Endothelial cell of umbilical vein (primary cell): ENCODE measurements at regions not wholly inside any gene's neighbourhood (a gene's known extent, or its start where the extent isn't known, plus 50 kb on each side); places are given as distances from the start of the nearest gene placed in this dataset.

Experiments used
- BruUV-seq: library from RNA; stranded (reverse); fragments of 400-500 nt; replicated peaks from 2 replicates; lab custom pipeline; 2021; lab: Mats Ljungman, UMichigan
- CTCF ChIA-PET: fragments of 300-600, 350-600 bp; sonication (Branson Sonifier 250); formaldehyde crosslinking; loops from one replicate; lab custom pipeline; 2021; ENCODE audit warnings: antibody characterized with exemption, inconsistent platforms; lab: Charles Lee
- POLR2A ChIA-PET: fragments of 300-600, 350-600 bp; sonication (Branson Sonifier 250); formaldehyde crosslinking; loops from one replicate; lab custom pipeline; 2021; ENCODE audit warnings: antibody characterized with exemption, inconsistent platforms; lab: Charles Lee
- DNase-seq: peaks from one replicate; pipeline ENCODE4 v3.0.0-alpha.2; 2011; ENCODE audit warnings: low read depth, low spot score
- FAIRE-seq: peaks from 2 replicates; lab custom pipeline; 2011; peaks lifted over from hg19 to GRCh38; lab: Jason Lieb, UNC
- H2AFZ ChIP-seq: 2 replicates; pipeline ENCODE4 v1.6.0; 2012; ENCODE audit warnings: low read depth, low read length, control low read depth, inconsistent platforms
- H3K27ac ChIP-seq: 2 replicates; pipeline ENCODE4 v1.5.1; 2011; ENCODE audit warnings: low read depth, mild to moderate bottlenecking, control low read depth, low read length, moderate library complexity; ENCODE audit not compliant: insufficient read depth
- H3K27me3 ChIP-seq, 2 experiments: 2 replicates each; pipeline versions ENCODE4 v1.6.0 to v1.6.1; 2011; ENCODE audit warnings: low read length in 2 of 2, mixed read lengths in 1 of 2; ENCODE audit not compliant: control insufficient read depth in 2 of 2, insufficient read depth in 2 of 2
- H3K36me3 ChIP-seq, 2 experiments: 2 replicates in 1 of 2; 3 replicates in 1 of 2; pipeline ENCODE4 v1.5.1; 2011; ENCODE audit warnings: low read length in 2 of 2, mild to moderate bottlenecking in 1 of 2, moderate library complexity in 1 of 2; ENCODE audit not compliant: control insufficient read depth in 2 of 2, insufficient read depth in 2 of 2; ENCODE audit errors: extremely low read depth in 1 of 2
- H3K4me1 ChIP-seq: 3 replicates; pipeline ENCODE4 v1.5.1; 2011; ENCODE audit warnings: mild to moderate bottlenecking, low read length; ENCODE audit not compliant: control insufficient read depth, insufficient read depth; ENCODE audit errors: extremely low read depth
- H3K4me2 ChIP-seq: 2 replicates; pipeline ENCODE4 v1.6.1; 2011; ENCODE audit warnings: low read length, control low read depth, mixed read lengths; ENCODE audit not compliant: insufficient read depth
- H3K4me3 ChIP-seq, 3 experiments: fragments of 200-600 bp in 1 of 3; sonication (generic), shearing (Covaris generic) in 1 of 3; replicated peaks in 1 of 3; 2 replicates each; pipeline ENCODE4 v1.5.1; 2011 to 2016; ENCODE audit warnings: control low read depth in 3 of 3, low read length in 3 of 3, mild to moderate bottlenecking in 2 of 3, inconsistent platforms in 1 of 3, low read depth in 1 of 3, moderate library complexity in 1 of 3; ENCODE audit not compliant: insufficient read depth in 1 of 3
- H3K79me2 ChIP-seq: 2 replicates; pipeline ENCODE4 v1.6.0; 2012; ENCODE audit warnings: low read length, inconsistent platforms; ENCODE audit not compliant: control insufficient read depth, insufficient read depth
- H3K9ac ChIP-seq: replicated peaks from 2 replicates; pipeline ENCODE3; 2011; ENCODE audit warnings: low read length, control low read depth; ENCODE audit not compliant: insufficient read depth; ENCODE audit errors: extremely low read depth
- H3K9me1 ChIP-seq: replicated peaks from 3 replicates; pipeline ENCODE4 v1.6.0; 2011; ENCODE audit warnings: mild to moderate bottlenecking, low read length; ENCODE audit not compliant: control insufficient read depth, insufficient read depth; ENCODE audit errors: extremely low read depth
- H3K9me3 ChIP-seq: replicated peaks from 2 replicates; pipeline ENCODE4 v1.5.1; 2012; ENCODE audit warnings: low read length, inconsistent platforms; ENCODE audit not compliant: control insufficient read depth, insufficient read depth
- H4K20me1 ChIP-seq: replicated peaks from 2 replicates; pipeline ENCODE3; 2011; ENCODE audit warnings: mild to moderate bottlenecking, low read length; ENCODE audit not compliant: control insufficient read depth, insufficient read depth; ENCODE audit errors: extremely low read depth
- EZH2 ChIP-seq: IDR thresholded peaks from 2 replicates; pipeline ENCODE4 v1.6.1; 2012; ENCODE audit warnings: borderline replicate concordance, low read depth, mild to moderate bottlenecking, moderate library complexity, low read length, inconsistent platforms; ENCODE audit not compliant: severe bottlenecking
- FOS ChIP-seq: IDR thresholded peaks from 2 replicates; pipeline ENCODE4 v1.6.1; 2011; ENCODE audit warnings: mild to moderate bottlenecking, low read length, moderate library complexity, borderline replicate concordance; ENCODE audit not compliant: insufficient read depth
- GATA2 ChIP-seq: IDR thresholded peaks from 2 replicates; pipeline ENCODE4 v1.7.0; 2011; ENCODE audit warnings: low read depth, mild to moderate bottlenecking, moderate library complexity, mixed read lengths, low read length; ENCODE audit not compliant: insufficient read length, insufficient read depth
- JUN ChIP-seq: IDR thresholded peaks from 2 replicates; pipeline ENCODE4 v1.6.1; 2011; ENCODE audit warnings: borderline replicate concordance, low read depth; ENCODE audit not compliant: insufficient read length, insufficient read depth
- MYC ChIP-seq: IDR thresholded peaks from one replicate; pipeline ENCODE4 v1.6.1; 2011; ENCODE audit warnings: mild to moderate bottlenecking, low read depth, low read length
- POLR2A ChIP-seq: IDR thresholded peaks from 2 replicates; pipeline ENCODE4 v1.6.1; 2012; ENCODE audit warnings: low read depth, mild to moderate bottlenecking, control low read depth, low read length
- POLR2AphosphoS5 ChIP-seq: IDR thresholded peaks from 2 replicates; pipeline ENCODE4 v1.6.1; 2012; ENCODE audit warnings: low read depth, mild to moderate bottlenecking, control low read depth, low read length, moderate library complexity; ENCODE audit not compliant: insufficient read depth
- dilution Hi-C: fragments of 300-500 bp; cut with MboI; formaldehyde crosslinking; loops from one replicate; pipeline ENCODE4 v1.15.0; 2019; ENCODE audit warnings: low sequenced_read_pairs; ENCODE audit not compliant: extremely low pct_ligation_motif_present
- intact Hi-C: fragments of 100-400 bp; cut with micrococcal nuclease; formaldehyde crosslinking; loops from one replicate; pipeline ENCODE4 v1.10.0; 2022
- TF ChIP-seq, protein P1 (sequence below), 2 donors: IDR thresholded peaks; 1 replicate in 1 of 2; 2 replicates in 1 of 2; pipeline ENCODE4 v1.5.1; 2011; ENCODE audit warnings: low read length in 2 of 2, mild to moderate bottlenecking in 2 of 2, moderate library complexity in 2 of 2, control low read depth in 1 of 2, inconsistent platforms in 1 of 2, low read depth in 1 of 2; ENCODE audit not compliant: insufficient read depth in 1 of 2; ENCODE audit errors: extremely low read depth in 1 of 2
- TF ChIP-seq, protein P2 (sequence below): IDR thresholded peaks from 2 replicates; pipeline ENCODE4 v1.6.1; 2011; ENCODE audit not compliant: insufficient read depth, insufficient read length

DNA sequence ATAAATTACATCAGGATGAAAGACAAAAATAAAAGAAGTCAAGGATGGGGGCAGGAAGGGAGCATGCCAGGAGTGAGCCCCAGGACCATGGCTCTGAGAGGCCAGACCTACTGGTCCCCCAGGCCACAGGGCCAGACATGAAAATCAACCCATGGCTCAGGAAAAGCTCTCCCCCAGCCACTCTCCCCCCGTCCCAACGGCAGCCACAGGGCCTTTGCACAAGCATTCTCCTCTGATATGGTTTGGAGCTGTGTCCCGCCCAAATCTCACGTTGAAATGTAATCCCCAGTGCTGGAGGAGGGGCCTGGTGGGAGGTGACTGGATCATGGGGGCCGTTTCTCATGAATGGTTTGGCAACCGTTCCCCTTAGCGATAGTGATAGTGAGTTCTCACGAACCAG lies 80.8 kb upstream of the ANO1 start:
- POLR2A ChIA-PET = no interaction called here
- Histone ChIP-seq H3K9ac (no peak overlapping the region), H3K4me3 (no peak overlapping the region), H3K4me2 (no peak overlapping the region), H2AFZ (no peak overlapping the region), H3K9me3 (no peaks in the 10 kb centered on the region), H3K36me3 (no peaks in the 10 kb centered on the region), H3K27ac (no peak overlapping the region), H3K4me1 (no peaks in the 10 kb centered on the region), H3K27me3 (no peaks in the 10 kb centered on the region), H4K20me1 (no peaks in the 10 kb centered on the region), H3K79me2 (no peaks in the 10 kb centered on the region), H3K9me1 (no peaks in the 10 kb centered on the region)
- intact Hi-C loops (no loop called here), dilution Hi-C loops (no loop called here)
- CTCF ChIA-PET = interaction anchor here (0.6 kb wide), 1 partner anchor 1740 kb away, joined by 4 read pairs; no protein-coding TSS in a partner anchor
- TF ChIP-seq GATA2 (no peak), MYC (no peak), JUN (no peak), EZH2 (no peak), POLR2AphosphoS5 (no peak), FOS (no peak), POLR2A (no peak)
- TF ChIP-seq, protein P1, sequence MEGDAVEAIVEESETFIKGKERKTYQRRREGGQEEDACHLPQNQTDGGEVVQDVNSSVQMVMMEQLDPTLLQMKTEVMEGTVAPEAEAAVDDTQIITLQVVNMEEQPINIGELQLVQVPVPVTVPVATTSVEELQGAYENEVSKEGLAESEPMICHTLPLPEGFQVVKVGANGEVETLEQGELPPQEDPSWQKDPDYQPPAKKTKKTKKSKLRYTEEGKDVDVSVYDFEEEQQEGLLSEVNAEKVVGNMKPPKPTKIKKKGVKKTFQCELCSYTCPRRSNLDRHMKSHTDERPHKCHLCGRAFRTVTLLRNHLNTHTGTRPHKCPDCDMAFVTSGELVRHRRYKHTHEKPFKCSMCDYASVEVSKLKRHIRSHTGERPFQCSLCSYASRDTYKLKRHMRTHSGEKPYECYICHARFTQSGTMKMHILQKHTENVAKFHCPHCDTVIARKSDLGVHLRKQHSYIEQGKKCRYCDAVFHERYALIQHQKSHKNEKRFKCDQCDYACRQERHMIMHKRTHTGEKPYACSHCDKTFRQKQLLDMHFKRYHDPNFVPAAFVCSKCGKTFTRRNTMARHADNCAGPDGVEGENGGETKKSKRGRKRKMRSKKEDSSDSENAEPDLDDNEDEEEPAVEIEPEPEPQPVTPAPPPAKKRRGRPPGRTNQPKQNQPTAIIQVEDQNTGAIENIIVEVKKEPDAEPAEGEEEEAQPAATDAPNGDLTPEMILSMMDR (IDR thresholded peaks at IDR 0.05; ENCODE audit: extremely low read depth in 1 of 2, insufficient read depth in 1 of 2, low read depth in 1 of 2, low read length in 2 of 2) = no peak
- TF ChIP-seq, protein P2, sequence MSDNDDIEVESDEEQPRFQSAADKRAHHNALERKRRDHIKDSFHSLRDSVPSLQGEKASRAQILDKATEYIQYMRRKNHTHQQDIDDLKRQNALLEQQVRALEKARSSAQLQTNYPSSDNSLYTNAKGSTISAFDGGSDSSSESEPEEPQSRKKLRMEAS = no peak
- DNase-seq (no peak), FAIRE-seq (no peak)
- no TSS peak for BruUV-seq
